MM.1S (cell line): ENCODE measurements at regions not wholly inside any gene's neighbourhood (a gene's known extent, or its start where the extent isn't known, plus 50 kb on each side); places are given as distances from the start of the nearest gene placed in this dataset.

Source experiments
- CTCF ChIP-seq: fragments of 300-600 bp; sonication (generic); IDR thresholded peaks from 2 replicates; pipeline ENCODE4 v1.5.1; 2016; ENCODE audit warnings: antibody characterized with exemption, low read length, mixed read lengths
- EZH2 ChIP-seq: fragments of 300-600 bp; sonication (generic); optimal IDR thresholded peaks from 2 replicates; pipeline ENCODE3; 2017; ENCODE audit warnings: low read depth, mild to moderate bottlenecking, antibody characterized with exemption, low read length, mixed read lengths
- EZH2phosphoT487 ChIP-seq: fragments of 300-600 bp; sonication (generic); IDR thresholded peaks from 2 replicates; pipeline ENCODE4 v1.6.1; 2018; ENCODE audit warnings: antibody characterized with exemption, low read length

DNA sequence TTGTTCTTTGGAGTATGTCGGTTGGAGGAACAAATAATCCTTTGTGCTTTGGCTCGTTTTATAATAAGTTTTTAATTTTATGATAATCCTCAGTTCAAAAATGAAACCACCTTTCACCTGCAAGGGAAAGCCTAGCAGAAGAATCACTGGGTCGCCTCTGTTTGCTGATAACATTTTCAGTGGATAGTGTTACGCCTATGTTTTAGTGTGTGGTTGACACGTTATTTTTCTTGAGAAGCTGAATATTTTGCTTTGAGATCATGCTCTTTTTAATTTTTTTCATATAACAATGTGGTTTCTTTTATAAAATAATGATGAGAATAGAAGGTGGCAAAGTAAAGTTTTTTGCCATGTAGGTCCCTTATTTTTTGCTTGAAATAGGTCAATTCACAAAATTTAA is 172.7 kb upstream of the ZEB2 start:
- TF ChIP-seq EZH2 = no peak
- no peak for TF ChIP-seq CTCF
- TF ChIP-seq EZH2phosphoT487 = no peak
